Head of caudate nucleus (tissue), 42 donors: ENCODE measurements at regions not wholly inside any gene's neighbourhood (a gene's known extent, or its start where the extent isn't known, plus 50 kb on each side); places are given as distances from the start of the nearest gene placed in this dataset.

Experiments
- DNase-seq, 42 donors: peaks; one replicate each; pipeline versions ENCODE4 v3.0.0 to v3.0.0-alpha.2; 2020 to 2021; ENCODE audit warnings: mixed read lengths in 7 of 42
- intact Hi-C: fragments of 100-400 bp; cut with DNase I; formaldehyde crosslinking; loops from one replicate; pipeline ENCODE4 v1.15.0; 2022

DNA sequence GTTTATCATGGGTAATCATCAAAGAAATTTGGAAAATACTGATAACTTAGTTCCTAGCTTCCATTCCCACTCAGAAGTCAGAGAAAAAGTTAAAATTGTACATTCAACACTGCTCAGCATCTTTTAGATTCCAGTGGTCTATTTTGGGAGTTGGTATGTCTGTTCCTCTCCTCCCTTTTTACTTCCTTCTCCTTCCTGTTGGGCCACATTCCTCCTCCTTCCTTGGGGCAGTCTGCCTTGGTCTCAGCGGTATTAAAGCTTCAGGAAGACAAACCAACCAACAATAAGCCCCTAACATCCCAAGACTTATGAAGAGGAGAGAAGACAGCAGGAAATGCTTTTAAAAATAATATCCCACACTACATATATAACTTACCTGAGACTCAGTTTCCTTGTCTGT lies 49.9 kb upstream of the SSBP2 start:
- intact Hi-C loops = no loop called here
- no peak for DNase-seq
